Osteocyte (in vitro differentiated cells): ENCODE measurements at regions not wholly inside any gene's neighbourhood (a gene's known extent, or its start where the extent isn't known, plus 50 kb on each side); places are given as distances from the start of the nearest gene placed in this dataset.

ENCODE experiments used
- DNase-seq: peaks from one replicate; pipeline ENCODE4 v3.0.0; 2021; ENCODE audit warnings: mixed read lengths; ENCODE audit not compliant: unreplicated experiment; ENCODE audit errors: extremely low spot score
- H3K27ac Mint-ChIP-seq: one replicate; pipeline ENCODE4 v1.8.0; 2021; ENCODE audit warnings: mild to moderate bottlenecking, mixed read lengths; ENCODE audit not compliant: unreplicated experiment
- H3K27me3 Mint-ChIP-seq: one replicate; pipeline ENCODE4 v1.8.0; 2021; ENCODE audit warnings: mixed read lengths; ENCODE audit not compliant: unreplicated experiment
- H3K36me3 Mint-ChIP-seq: one replicate; pipeline ENCODE4 v1.8.0; 2021; ENCODE audit warnings: mixed read lengths; ENCODE audit not compliant: unreplicated experiment
- H3K4me1 Mint-ChIP-seq: one replicate; pipeline ENCODE4 v1.8.0; 2021; ENCODE audit warnings: mixed read lengths; ENCODE audit not compliant: unreplicated experiment
- H3K4me3 Mint-ChIP-seq: one replicate; pipeline ENCODE4 v1.8.0; 2021; ENCODE audit warnings: mild to moderate bottlenecking, moderate library complexity, mixed read lengths; ENCODE audit not compliant: unreplicated experiment
- H3K9me3 Mint-ChIP-seq: one replicate; pipeline ENCODE4 v1.8.0; 2021; ENCODE audit warnings: mixed read lengths; ENCODE audit not compliant: unreplicated experiment
- CTCF ChIP-seq: fragments of 200-600 bp; sonication (generic); IDR thresholded peaks from 2 replicates; pipeline ENCODE4 v1.5.0; 2021; ENCODE audit warnings: antibody characterized with exemption, mild to moderate bottlenecking, moderate library complexity

- no peak for TF ChIP-seq CTCF
- DNase-seq, result no peak
- no peak overlapping the region for H3K4me3 Mint-ChIP-seq
- no peaks in the 10 kb centered on the region for H3K9me3 Mint-ChIP-seq
- peaks cover 4% of the 10 kb centered on the region for H3K4me1 Mint-ChIP-seq
- H3K27me3 Mint-ChIP-seq, result no peaks in the 10 kb centered on the region
- no peak overlapping the region for H3K27ac Mint-ChIP-seq
- H3K36me3 Mint-ChIP-seq, result no peaks in the 10 kb centered on the region
These were observed 80.6 kb upstream of the SLCO6A1 start for GRCh38 chr5:102579379-102579778.

- no peak for DNase-seq
- Mint-ChIP-seq H3K9me3 (no peaks in the 10 kb centered on the region), H3K36me3 (no peaks in the 10 kb centered on the region), H3K4me3 (no peak overlapping the region), H3K27ac (no peak overlapping the region), H3K27me3 (no peaks in the 10 kb centered on the region), H3K4me1 (peaks cover 4% of the 10 kb centered on the region)
- no peak for TF ChIP-seq CTCF
These were observed 82.2 kb upstream of the SLCO6A1 start for GRCh38 chr5:102581011-102581410.

GRCh38 chr5:102582696-102583095 lies 83.9 kb upstream of the SLCO6A1 start:
- DNase-seq, result no peak
- H3K9me3 Mint-ChIP-seq, result no peaks in the 10 kb centered on the region
- no peak overlapping the region for H3K4me3 Mint-ChIP-seq

GRCh38 chr5:102583276-102584124 lies 84.7 kb upstream of the SLCO6A1 start:
- Mint-ChIP-seq H3K4me1 (peaks cover 4% of the 10 kb centered on the region), H3K27me3 (no peaks in the 10 kb centered on the region), H3K9me3 (no peaks in the 10 kb centered on the region), H3K36me3 (no peaks in the 10 kb centered on the region), H3K4me3 (no peak overlapping the region), H3K27ac (no peak overlapping the region)
- no peak for DNase-seq
- peak; percentile 63 for TF ChIP-seq CTCF

More at GRCh38 chr5:102582696-102583095, 83.9 kb upstream of the SLCO6A1 start:
- no peak for TF ChIP-seq CTCF
- Mint-ChIP-seq H3K4me1 (peaks cover 4% of the 10 kb centered on the region), H3K27me3 (no peaks in the 10 kb centered on the region), H3K36me3 (no peaks in the 10 kb centered on the region), H3K27ac (no peak overlapping the region)

- H3K4me1 Mint-ChIP-seq, result no peaks in the 10 kb centered on the region
- H3K36me3 Mint-ChIP-seq, result peaks cover 2% of the 10 kb centered on the region
- H3K4me3 Mint-ChIP-seq, result no peak overlapping the region
- TF ChIP-seq CTCF, result no peak
- no peak overlapping the region for H3K27ac Mint-ChIP-seq
- H3K27me3 Mint-ChIP-seq, result no peaks in the 10 kb centered on the region
- peaks cover 8% of the 10 kb centered on the region for H3K9me3 Mint-ChIP-seq
- DNase-seq, result no peak
These were observed 90.9 kb upstream of the SLCO6A1 start for GRCh38 chr5:102589661-102590060.
